NOMO-1 treated with dmso at 0.1 percent for 144 hours (cell line): ENCODE measurements at regions not wholly inside any gene's neighbourhood (a gene's known extent, or its start where the extent isn't known, plus 50 kb on each side); places are given as distances from the start of the nearest gene placed in this dataset.

Experiments used
- DNase-seq: peaks from one replicate; lab custom pipeline; 2025; ENCODE audit not compliant: unreplicated experiment; lab: John Stamatoyannopoulos, UW

GRCh38 chr6:169971081-169971861 lies 219.8 kb downstream of the ERMARD start:
- no peak for DNase-seq

GRCh38 chr6:169970306-169970988 lies 219.0 kb downstream of the ERMARD start:
- no peak for DNase-seq

- DNase-seq = no peak
These were observed 218.1 kb downstream of the ERMARD start for GRCh38 chr6:169969372-169970099.

- DNase-seq = no peak
These were observed 217.3 kb downstream of the ERMARD start for GRCh38 chr6:169968541-169969270.

- DNase-seq = no peak
These were observed 216.3 kb downstream of the ERMARD start for GRCh38 chr6:169967687-169968086.

- no peak for DNase-seq
These were observed 215.1 kb downstream of the ERMARD start for GRCh38 chr6:169966312-169967181.

- no peak for DNase-seq
These were observed 214.4 kb downstream of the ERMARD start for GRCh38 chr6:169965657-169966311.

GRCh38 chr6:169965239-169965638 lies 213.8 kb downstream of the ERMARD start:
- DNase-seq = no peak

- DNase-seq = no peak
These were observed 213.2 kb downstream of the ERMARD start for GRCh38 chr6:169964486-169965180.

- no peak for DNase-seq
These were observed 212.3 kb downstream of the ERMARD start for GRCh38 chr6:169963581-169964297.

GRCh38 chr6:169962604-169963469 lies 211.4 kb downstream of the ERMARD start:
- DNase-seq = no peak

- no peak for DNase-seq
These were observed 210.5 kb downstream of the ERMARD start for GRCh38 chr6:169961772-169962561.

- DNase-seq = no peak
These were observed 209.6 kb downstream of the ERMARD start for GRCh38 chr6:169960886-169961611.

- no peak for DNase-seq
These were observed 209.1 kb downstream of the ERMARD start for GRCh38 chr6:169960521-169960885.

- no peak for DNase-seq
These were observed 208.6 kb downstream of the ERMARD start for GRCh38 chr6:169960003-169960344.
